Tibial artery (tissue), 4 donors: ENCODE measurements at regions not wholly inside any gene's neighbourhood (a gene's known extent, or its start where the extent isn't known, plus 50 kb on each side); places are given as distances from the start of the nearest gene placed in this dataset.

Source experiments
- DNase-seq, 2 donors: peaks; one replicate each; pipeline ENCODE4 v3.0.0-alpha.2; 2019
- H3K27ac ChIP-seq, 2 donors: fragments of 200-600 bp; sonication (generic) in 1 of 2; 1 replicate in 1 of 2; 2 replicates in 1 of 2; pipeline ENCODE4 v1.5.1; 2018 to 2019; ENCODE audit warnings: mild to moderate bottlenecking in 1 of 2
- H3K27me3 ChIP-seq, 2 donors: fragments of 200-600 bp; sonication (generic) in 1 of 2; one replicate each; pipeline versions ENCODE4 v1.5.1 to v1.6.0; 2016 to 2019
- H3K36me3 ChIP-seq, 3 donors: fragments of 200-600 bp; sonication (generic) in 2 of 3; one replicate each; pipeline ENCODE4 v1.5.1; 2016 to 2019; ENCODE audit warnings: mild to moderate bottlenecking in 2 of 3
- H3K4me1 ChIP-seq, 4 donors: fragments of 200-600 bp; sonication (generic) in 2 of 4; 1 replicate in 3 of 4; 2 replicates in 1 of 4; pipeline ENCODE4 v1.5.1; 2016 to 2019
- H3K4me3 ChIP-seq, 2 donors: fragments of 200-600 bp; sonication (generic) in 1 of 2; 1 replicate in 1 of 2; 2 replicates in 1 of 2; pipeline ENCODE4 v1.5.1; 2018 to 2019; ENCODE audit warnings: mild to moderate bottlenecking in 2 of 2
- H3K9me3 ChIP-seq, 3 donors: fragments of 200-600 bp; sonication (generic) in 1 of 3; one replicate each; pipeline ENCODE4 v1.5.1; 2016 to 2019
- CTCF ChIP-seq, 2 experiments: fragments of 200-600 bp in 1 of 2; fragments of 450-650 bp in 1 of 2; IDR thresholded peaks; one replicate each; pipeline ENCODE4 v1.5.1; 2017 to 2019; ENCODE audit warnings: antibody characterized with exemption in 2 of 2, mild to moderate bottlenecking in 1 of 2, moderate library complexity in 1 of 2
- intact Hi-C: fragments of 100-400 bp; cut with DNase I; formaldehyde crosslinking; loops from one replicate; pipeline ENCODE4 v1.15.0; 2023; ENCODE audit warnings: low total_unique reads

GRCh38 chr11:71064183-71064582 is 188.2 kb downstream of the SHANK2 start:
- peaks cover 0 to 28% of the 10 kb centered on the region in 2 donors for H3K27me3 ChIP-seq
- intact Hi-C loops: no loop called here
- no peaks in the 10 kb centered on the region for H3K4me1 ChIP-seq
- H3K9me3 ChIP-seq: no peaks in the 10 kb centered on the region
- no peak for DNase-seq
- H3K27ac ChIP-seq: no peak overlapping the region
- no peak for TF ChIP-seq CTCF (IDR thresholded peaks at IDR 0.05)
- H3K36me3 ChIP-seq: no peaks in the 10 kb centered on the region
- H3K4me3 ChIP-seq: no peak overlapping the region

DNA sequence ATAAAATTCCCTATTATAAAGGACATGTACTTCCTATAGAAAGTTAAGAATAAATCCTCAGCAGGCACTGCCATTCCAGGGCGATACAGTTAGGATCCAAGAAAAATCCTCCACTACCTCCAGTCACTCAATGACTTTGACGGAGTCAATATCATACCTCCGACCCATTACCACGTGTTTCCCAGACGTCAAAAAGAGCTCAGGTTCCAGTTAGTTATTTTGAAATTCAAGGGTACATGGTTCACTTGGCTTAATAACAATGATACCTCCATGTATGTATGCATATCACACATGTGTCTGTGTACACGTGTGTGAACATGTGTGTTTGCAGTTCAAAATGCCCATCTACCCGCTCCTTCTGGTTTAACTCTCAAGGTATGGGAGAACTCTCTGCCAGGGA is 189.2 kb downstream of the SHANK2 start:
- intact Hi-C loops: no loop called here
- no peak for TF ChIP-seq CTCF (IDR thresholded peaks at IDR 0.05)
- no peaks in the 10 kb centered on the region for H3K9me3 ChIP-seq
- no peaks in the 10 kb centered on the region for H3K36me3 ChIP-seq
- no peak overlapping the region for H3K27ac ChIP-seq
- no peak for DNase-seq
- H3K4me3 ChIP-seq: no peak overlapping the region
- peaks cover 0 to 32% of the 10 kb centered on the region in 2 donors for H3K27me3 ChIP-seq
- no peaks in the 10 kb centered on the region for H3K4me1 ChIP-seq

DNA sequence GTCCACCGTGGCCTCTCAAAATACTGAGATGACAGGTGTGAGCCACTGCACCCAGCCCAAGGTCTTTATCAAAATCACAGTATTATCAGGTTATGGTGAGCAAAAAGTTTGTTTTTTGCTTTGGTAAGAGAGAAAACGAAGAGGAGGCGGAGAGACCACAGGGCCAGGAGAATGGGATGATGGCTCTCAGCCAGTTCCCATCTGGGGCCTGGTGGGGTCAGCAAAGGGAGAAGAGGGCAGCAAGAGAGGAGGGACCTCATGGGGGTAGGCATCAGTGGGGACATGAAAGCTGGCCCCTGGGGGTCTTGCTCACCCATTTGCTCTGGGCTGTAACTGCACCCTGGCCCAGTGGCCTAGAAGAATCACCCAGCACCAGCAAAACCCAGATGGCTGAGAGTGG is 190.2 kb downstream of the SHANK2 start:
- no peaks in the 10 kb centered on the region for H3K36me3 ChIP-seq
- no peak for TF ChIP-seq CTCF (IDR thresholded peaks at IDR 0.05)
- H3K27ac ChIP-seq: no peak overlapping the region
- intact Hi-C loops: no loop called here
- peaks cover 0 to 32% of the 10 kb centered on the region in 2 donors for H3K27me3 ChIP-seq
- H3K4me3 ChIP-seq: no peak overlapping the region
- no peak for DNase-seq
- no peaks in the 10 kb centered on the region for H3K9me3 ChIP-seq
- H3K4me1 ChIP-seq: no peaks in the 10 kb centered on the region

- intact Hi-C loops: no loop called here
- Histone ChIP-seq H3K4me1 (no peaks in the 10 kb centered on the region), H3K9me3 (no peaks in the 10 kb centered on the region), H3K36me3 (no peaks in the 10 kb centered on the region), H3K27me3 (peaks cover 0 to 33% of the 10 kb centered on the region in 2 donors), H3K4me3 (no peak overlapping the region), H3K27ac (no peak overlapping the region)
- TF ChIP-seq CTCF (IDR thresholded peaks at IDR 0.05): no peak
- no peak for DNase-seq
Measured at GRCh38 chr11:71060391-71060791, 192.0 kb downstream of the SHANK2 start.

GRCh38 chr11:71059662-71060061 is 192.7 kb downstream of the SHANK2 start:
- intact Hi-C loops: no loop called here
- Histone ChIP-seq H3K4me1 (no peaks in the 10 kb centered on the region), H3K9me3 (no peaks in the 10 kb centered on the region), H3K27ac (no peak overlapping the region), H3K27me3 (peaks cover 0 to 30% of the 10 kb centered on the region in 2 donors), H3K4me3 (no peak overlapping the region), H3K36me3 (no peaks in the 10 kb centered on the region)
- no peak for DNase-seq
- TF ChIP-seq CTCF (IDR thresholded peaks at IDR 0.05): no peak

DNA sequence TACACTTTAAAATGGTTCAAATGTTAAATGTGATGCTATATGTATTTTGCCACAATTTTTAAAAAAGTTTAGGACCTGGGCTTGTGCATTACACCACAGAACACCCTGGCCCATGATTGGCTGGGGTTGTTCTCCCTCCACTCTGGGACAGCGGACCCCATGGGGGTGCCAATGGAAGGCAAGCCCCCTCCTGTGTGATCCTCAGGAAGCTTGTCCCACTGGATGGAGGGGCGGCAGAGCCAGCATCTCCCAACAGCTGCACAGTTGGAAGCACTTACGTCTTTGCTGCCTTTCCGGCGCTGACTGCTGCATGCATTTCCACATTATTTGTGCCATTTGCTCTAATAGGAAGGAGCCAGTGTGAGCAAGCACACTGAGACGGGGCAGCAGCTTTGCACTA is 196.5 kb downstream of the SHANK2 start:
- no peak overlapping the region for H3K27ac ChIP-seq
- no peaks in the 10 kb centered on the region for H3K36me3 ChIP-seq
- peaks cover 0 to 8% of the 10 kb centered on the region in 2 donors for H3K27me3 ChIP-seq
- no peak overlapping the region for H3K4me3 ChIP-seq
- intact Hi-C loops: no loop called here
- TF ChIP-seq CTCF (IDR thresholded peaks at IDR 0.05): no peak
- no peaks in the 10 kb centered on the region for H3K9me3 ChIP-seq
- no peak for DNase-seq
- no peaks in the 10 kb centered on the region for H3K4me1 ChIP-seq
